GM18870 (cell line): ENCODE measurements at regions not wholly inside any gene's neighbourhood (a gene's known extent, or its start where the extent isn't known, plus 50 kb on each side); places are given as distances from the start of the nearest gene placed in this dataset.

Source experiments
- ATAC-seq: cut with Tn5 transposase; IDR thresholded peaks from one replicate; pipeline ENCODE4 v1.9.1; 2021; ENCODE audit warnings: moderate library complexity; ENCODE audit not compliant: unreplicated experiment

GRCh38 chr6:84526631-84527030, 237.8 kb downstream of the TBX18 start:
- ATAC-seq: no peak

GRCh38 chr6:84525907-84526306, 238.5 kb downstream of the TBX18 start:
- no peak for ATAC-seq

- no peak for ATAC-seq
These were observed 239.8 kb downstream of the TBX18 start for GRCh38 chr6:84524636-84525035.

GRCh38 chr6:84522135-84522549, 242.3 kb downstream of the TBX18 start:
- ATAC-seq: no peak

DNA sequence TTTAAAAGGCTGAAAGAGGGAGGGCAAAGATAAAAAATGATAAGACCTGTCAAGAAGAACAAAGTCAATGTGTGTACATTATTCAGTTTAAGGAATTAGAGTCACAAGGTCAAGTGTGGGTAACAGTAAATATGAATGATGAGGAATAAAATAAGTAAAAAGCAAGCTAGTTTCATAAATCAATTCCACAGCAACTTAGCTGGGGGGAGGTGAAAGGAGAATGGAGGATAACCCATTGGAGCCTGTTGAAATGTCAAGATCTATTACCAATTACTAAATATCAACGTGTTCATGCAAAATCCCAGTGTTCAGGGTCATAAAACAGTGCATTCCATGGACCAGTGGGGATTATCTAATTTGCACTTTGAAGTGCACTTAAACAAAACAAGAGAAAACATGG, 242.9 kb downstream of the TBX18 start:
- no peak for ATAC-seq

GRCh38 chr6:84517741-84518530, 246.5 kb downstream of the TBX18 start:
- ATAC-seq: no peak

- ATAC-seq: no peak
These were observed 248.2 kb downstream of the TBX18 start for GRCh38 chr6:84516154-84516553.

DNA sequence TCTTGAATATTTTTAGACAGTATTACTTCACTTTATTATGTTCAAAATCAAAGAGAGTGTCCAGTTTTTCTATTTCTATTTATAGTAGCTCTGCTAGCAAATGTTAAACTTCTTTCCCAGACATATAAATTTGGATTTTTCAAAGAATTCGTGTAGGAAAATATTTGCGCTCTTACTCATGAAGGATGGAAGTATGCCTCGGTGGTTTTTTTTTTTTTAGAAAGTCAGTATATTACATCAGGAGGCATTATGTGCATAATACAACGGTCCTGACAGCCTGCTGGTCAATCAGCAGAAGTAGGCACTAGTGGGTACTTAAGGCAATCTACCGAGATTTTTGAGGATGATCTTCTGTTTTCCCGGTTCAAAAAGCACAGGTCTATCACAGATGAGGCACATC, 249.3 kb downstream of the TBX18 start:
- ATAC-seq: no peak

- no peak for ATAC-seq
These were observed 250.1 kb downstream of the TBX18 start for GRCh38 chr6:84514089-84514971.

- no peak for ATAC-seq
These were observed 252.0 kb downstream of the TBX18 start for GRCh38 chr6:84512391-84512790.

GRCh38 chr6:84511929-84512328, 252.5 kb downstream of the TBX18 start:
- no peak for ATAC-seq

DNA sequence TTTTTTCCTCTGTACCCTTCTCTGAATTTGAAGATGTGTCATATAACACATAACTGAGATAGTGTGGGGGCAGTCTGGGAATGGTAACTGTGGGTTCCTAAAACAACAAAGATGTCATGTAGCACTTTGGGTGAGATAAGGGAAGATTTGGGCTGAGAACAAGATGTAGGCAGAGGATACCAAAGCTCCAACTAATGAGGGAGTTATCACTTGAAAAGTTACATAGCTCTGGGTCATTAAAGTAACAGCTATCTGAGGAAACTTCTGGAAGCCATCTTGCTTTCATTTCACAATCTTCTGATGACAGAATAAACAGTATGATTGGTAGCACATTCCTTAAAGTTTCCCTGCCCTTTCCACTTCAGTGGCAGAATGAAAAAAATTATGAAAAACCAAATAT, 255.4 kb downstream of the TBX18 start:
- no peak for ATAC-seq

DNA sequence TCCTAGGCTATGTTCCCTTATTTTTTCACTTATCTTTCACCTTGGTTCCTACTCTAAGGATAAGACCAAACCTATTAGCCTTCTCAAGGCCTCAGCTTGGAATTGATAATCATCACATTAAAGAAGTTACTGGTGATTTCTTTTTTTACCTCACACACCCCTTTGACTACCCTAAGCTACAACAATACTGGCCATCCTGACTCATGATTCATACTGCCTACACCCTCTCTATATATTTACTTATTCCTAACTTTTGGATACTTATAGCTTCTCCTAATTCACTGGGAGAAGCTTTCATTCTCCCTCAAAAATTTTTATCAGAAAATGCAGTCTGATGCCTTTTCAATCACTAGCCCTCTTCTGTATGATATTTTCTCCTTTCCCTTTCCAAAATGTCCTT, 256.1 kb downstream of the TBX18 start:
- no peak for ATAC-seq

DNA sequence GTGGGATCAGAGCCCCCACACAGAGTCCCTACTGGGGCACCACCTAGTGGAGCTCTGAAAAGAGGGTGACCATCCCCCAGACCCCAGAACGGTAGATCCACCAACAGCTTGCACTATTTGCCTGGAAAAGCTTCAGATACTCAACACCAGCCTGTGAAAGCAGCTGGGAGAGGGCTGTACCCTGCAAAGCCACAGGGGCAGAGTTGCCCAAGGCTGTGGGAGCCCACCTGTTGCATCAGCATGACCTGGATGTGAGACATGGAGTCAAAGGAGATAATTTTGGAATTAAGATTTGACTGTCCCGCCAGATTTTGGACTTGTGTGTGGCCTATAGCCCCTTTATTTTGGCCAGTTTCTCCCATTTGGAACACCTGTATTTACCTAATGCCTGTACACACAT, 260.4 kb downstream of the TBX18 start:
- no peak for ATAC-seq

GRCh38 chr6:84501315-84501714, 263.1 kb downstream of the TBX18 start:
- ATAC-seq: no peak

DNA sequence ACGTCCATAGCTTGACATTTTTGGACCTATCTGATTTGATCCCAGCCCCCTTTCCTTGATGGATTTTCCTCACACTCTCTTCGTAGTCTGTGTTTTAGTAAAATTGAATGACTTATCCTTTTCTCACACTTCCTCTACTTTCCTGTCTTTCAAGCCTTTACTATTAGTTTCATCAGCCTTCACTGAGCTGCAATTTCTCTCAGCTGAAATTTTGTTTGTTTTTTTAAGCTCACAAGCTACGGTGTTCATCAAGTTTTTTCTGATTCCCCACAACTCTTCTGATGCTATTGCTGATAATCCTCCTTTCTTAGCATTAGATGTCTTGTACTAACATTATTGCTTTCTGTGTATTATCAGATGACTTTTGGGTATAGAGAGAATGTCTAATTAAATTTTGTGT, 263.7 kb downstream of the TBX18 start:
- no peak for ATAC-seq

DNA sequence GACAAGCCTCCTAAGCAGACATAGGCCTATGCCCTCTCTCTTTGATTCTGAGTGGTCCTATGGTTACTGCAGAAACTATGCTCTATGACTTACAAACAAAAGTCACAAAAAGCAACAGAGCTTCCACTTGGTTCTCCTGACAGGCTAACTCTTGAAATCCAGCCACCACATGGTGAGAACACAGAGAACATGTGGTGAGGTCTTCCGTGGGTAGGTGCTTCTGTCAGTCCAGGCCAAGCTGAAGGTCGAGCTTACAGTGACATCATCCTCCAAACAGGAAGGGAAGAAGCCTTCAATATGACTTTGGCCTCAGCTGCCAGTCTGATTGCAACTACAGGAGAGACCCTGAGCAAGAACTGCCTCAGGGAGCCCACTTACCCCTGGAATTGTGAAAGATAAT, 265.5 kb downstream of the TBX18 start:
- ATAC-seq: no peak

GRCh38 chr6:84492241-84493165, 265.1 kb upstream of the CEP162 start:
- ATAC-seq: no peak

GRCh38 chr6:84489598-84489997, 262.2 kb upstream of the CEP162 start:
- ATAC-seq: no peak

GRCh38 chr6:84486526-84486925, 259.1 kb upstream of the CEP162 start:
- ATAC-seq: no peak

GRCh38 chr6:84469144-84469543, 241.7 kb upstream of the CEP162 start:
- peak; percentile 85 for ATAC-seq
